Kasumi-1 (cell line): ENCODE measurements at regions not wholly inside any gene's neighbourhood (a gene's known extent, or its start where the extent isn't known, plus 50 kb on each side); places are given as distances from the start of the nearest gene placed in this dataset.

Experiments
- DNase-seq, 2 experiments: peaks; one replicate each; lab custom pipeline; 2025; lab: John Stamatoyannopoulos, UW

DNA sequence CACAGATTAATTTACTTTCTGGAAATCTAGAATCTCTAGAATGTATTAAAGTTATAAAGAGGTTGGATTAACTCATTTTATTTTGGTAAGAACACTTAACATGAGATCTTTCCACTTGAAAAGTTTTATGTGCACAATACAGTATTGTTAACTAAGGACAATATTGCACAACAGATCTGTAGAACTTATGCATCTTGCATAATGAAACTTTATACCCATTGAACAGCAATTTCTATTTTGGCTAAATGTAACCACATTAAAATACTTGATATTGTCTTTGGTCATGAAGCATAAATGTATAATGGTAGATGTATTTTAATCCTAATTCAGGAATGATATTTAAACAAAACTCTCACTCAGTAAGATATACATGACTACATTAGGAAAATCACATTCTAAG, 203.8 kb downstream of the SNX19 start:
- DNase-seq: no peak

DNA sequence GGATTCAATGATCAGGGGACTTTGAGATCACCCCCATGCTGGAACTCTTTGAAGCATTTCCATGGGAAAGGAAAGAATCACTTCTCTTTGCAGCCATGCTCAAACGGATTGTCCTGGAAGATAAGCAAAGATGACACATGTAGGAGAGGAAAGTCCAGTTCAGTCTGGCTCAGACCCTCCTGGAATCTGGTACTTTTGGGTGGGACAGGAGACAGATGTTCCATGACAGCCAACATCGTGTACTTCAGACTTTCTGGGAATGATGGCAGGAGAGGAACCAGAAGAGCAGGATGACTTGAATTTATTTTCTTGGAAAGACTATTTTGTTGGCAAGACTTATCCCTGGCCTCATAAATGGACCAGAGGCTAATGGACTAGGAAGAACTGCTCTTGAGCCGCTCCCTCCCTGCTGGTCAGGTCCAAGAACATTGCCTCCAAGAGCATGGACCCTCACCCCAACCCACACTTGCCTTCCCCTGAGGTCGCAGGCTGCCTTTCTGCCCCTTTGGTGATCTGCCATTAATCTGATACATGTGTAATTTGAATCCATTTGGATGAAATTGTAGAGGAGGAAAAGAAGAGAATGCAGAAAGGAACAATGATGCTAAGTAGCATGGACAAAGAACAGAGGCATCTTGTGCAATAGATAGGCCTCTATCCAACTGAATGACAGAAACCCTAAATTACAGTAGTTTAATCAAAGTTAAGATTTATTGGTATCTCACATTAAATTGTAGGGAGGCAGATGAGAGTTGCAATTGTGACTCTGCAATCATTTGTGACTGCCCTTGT, 201.0 kb downstream of the SNX19 start:
- no peak for DNase-seq

DNA sequence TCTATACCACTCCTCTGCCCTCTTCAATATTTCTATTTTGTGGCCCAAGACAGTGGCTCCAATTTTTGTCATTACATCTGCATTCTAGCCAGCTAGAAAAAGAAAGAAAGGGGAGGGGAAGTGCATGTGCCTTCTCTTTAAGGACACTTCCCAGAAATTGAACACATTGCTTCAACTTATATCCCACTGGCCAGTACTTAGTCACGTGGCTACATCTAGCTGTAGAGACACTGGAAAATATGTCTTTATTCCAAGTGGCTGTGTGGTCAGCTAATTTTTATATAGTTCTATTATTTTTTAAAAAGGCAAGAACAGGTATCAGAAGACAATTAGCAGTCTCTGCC, 200.4 kb downstream of the SNX19 start:
- DNase-seq: no peak

DNA sequence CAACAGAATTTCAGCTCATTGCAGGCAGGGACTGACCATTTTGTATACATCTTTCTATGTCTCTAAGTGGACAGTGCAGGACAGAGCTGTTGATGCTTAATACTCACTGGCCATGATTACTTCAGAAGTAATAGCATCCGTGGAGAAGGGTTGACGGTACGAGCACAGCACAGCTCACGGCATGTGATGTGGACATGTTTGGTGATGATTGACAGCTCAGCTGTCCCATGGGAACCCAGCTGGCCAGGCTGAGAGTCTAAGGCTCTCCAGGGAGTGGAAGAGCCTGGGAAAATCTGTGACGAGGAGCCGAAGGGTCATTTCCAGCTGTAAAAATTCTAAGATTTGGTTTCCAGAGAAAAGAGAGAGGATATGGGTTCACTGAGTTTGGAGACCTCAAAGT, 198.2 kb downstream of the SNX19 start:
- no peak for DNase-seq

DNA sequence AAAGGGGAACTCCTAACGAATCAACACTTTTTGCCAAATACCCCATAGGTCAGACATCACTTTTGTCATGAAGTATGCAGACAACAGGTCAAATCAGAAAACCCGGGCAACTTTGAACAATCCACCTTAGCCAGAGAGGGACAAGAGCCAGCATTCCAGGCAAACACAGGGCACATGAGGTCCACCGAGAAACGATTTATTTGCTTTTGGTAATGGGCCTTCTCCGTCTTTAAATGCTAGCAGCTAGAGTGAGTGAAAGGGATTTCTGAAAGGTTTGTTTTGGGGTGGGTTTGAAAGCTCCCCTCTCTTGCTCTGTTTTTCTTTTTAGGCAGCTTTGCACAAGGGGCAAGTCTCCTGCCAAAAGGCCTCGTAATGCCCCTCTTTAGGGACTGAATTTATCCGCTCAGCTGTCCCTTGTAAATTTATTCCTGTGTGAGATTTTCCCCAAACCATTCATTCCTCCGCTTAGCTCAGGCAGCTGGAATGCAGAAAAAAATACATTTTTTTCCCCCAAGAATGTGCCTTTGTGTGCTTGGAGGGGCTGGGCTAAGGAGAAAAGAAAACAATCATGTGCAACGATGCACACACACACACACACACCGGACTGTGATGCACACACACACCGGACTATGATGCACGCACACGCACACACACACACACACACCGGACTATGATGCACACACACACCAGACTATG, 196.9 kb downstream of the SNX19 start:
- DNase-seq: no peak

DNA sequence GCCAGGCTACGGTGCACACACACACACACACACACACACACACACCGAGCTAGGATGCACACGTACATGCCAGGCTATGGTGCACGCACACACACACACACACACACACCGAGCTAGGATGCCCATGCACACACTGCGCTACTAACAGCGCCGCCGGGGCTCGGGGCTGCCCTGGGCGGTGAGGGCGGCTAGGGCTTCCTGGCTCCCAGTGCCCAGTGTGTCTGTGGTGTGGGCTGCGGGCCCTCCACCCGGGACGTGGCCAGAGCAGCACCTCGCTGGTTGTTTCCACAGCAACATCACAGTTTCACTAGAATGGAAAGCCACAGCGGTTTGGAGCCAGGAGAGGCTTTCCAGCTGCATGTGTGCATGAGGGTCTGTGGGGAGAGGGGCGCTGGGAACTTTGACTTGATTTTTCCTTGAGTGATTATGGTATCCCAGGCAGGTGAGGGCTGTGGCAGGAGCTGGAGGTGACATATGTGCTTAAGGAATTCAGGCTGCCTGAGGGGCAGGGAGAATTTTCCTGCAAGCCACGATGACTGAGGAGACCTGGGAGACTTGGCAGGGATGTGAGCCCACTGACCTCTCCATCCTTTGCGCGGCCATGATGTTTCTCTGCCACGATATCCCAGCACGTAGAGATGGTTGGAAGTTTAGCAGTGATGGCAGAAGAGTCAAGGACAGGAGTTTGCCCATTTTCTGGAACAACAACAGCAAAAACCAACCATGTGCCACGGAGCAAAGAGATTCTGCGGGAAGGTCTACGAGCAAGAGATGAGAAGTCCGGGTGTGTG, 195.9 kb downstream of the SNX19 start:
- DNase-seq: no peak

DNA sequence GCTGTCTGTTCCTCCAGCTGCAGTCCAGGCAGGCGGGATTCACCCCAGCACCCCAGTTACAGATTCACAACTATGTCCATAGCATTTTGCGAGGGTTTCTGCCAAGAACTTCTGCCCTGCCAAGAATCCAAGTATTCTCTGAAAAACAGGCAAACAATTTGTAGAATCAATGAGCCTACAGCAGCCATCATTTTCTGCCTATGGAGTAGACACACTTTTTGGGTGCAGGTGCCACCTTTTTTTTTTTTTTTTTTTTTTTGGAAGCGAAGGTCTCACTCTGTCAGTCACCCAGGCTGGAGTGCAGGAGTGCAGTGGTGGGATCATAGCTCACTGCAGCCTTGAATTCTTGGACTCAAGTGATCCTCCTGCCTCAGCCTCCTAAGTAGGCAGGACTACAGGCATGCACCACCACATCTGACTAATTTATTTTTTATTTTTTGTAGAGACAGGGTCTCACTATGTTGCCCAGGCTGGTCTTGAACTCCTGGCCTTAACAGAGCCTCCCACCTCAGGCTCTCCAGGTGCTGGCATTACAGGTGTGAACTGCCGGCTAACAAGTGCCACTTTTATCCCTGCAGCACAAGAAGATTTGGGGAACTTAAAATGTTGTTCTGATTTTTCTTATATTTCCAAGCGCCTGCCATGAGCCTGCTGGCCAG, 195.1 kb downstream of the SNX19 start:
- no peak for DNase-seq

DNA sequence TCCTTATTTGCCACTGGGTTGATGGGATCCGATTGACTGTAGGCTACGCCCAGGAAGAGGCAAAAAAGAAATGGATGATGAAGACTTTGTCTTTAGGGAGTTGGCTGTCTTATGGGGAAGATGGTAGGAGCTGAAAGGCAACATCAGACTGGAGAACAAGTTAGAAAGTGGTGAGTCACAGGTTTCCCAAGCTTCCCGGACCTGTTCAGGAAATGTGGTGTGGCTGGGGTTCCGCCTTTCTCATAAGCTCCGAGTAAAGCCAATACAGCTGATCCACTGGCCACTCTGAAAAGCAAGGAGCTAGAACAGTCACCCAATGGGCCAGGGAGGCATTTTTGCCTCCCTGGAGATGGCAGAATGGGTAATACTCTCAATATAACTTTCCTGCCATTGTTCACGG, 194.5 kb downstream of the SNX19 start:
- no peak for DNase-seq

DNA sequence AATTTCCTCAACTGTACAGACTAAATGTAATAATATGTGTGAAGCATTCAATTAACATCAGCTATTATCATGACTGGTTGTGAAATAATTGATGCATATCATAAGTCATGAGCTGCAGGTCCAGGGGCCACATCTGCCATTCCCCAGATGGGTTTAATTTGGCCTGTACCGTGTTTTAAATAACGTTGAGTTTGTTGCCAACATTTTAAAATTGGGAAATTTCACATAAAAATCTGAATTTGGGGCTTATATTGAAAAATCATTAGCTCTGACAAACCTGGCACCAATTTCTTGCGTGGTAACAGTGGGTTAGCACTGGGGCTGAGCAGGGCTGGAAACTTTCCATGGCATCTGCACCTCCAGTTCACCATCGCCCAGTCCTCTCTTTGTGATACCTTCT, 193.9 kb downstream of the SNX19 start:
- no peak for DNase-seq

DNA sequence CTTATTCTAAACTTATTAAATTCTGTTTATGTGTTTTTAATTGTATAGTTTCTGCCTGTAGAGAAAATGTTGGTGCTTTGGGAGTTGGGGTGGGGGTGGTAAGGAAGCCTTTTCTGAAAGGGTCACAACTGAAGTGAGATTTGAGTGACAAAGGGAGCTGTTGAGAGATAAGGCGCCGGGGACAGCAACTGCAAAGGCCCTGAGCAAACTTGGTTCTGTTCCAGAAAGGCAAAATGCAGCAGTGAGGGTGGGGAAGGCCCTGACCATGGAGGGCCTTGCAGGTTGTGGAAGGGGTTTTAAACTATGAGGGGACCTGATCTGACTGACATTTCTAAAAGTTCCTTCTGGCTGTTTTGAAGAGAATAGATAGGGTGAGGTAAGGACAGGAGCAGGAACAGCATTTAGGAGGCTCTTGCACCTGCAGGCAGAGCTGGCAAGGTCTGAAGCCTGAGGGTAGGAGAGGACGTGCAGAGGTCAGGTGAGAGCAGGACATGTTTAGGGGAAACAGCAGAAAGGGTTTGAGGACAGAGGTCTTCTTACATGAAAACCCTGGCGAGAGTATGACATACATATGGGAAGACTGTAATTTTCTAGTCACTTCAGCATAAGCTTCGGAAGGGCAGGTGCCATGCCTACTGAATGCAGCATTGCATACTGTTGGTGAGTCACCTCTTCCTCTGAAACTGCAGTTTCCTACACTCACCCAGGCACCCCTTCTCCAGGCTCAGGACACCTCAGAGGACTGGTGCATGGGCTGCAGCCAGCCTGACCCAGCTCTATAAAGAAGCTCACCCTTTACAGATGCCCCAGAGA, 190.7 kb downstream of the SNX19 start:
- no peak for DNase-seq

DNA sequence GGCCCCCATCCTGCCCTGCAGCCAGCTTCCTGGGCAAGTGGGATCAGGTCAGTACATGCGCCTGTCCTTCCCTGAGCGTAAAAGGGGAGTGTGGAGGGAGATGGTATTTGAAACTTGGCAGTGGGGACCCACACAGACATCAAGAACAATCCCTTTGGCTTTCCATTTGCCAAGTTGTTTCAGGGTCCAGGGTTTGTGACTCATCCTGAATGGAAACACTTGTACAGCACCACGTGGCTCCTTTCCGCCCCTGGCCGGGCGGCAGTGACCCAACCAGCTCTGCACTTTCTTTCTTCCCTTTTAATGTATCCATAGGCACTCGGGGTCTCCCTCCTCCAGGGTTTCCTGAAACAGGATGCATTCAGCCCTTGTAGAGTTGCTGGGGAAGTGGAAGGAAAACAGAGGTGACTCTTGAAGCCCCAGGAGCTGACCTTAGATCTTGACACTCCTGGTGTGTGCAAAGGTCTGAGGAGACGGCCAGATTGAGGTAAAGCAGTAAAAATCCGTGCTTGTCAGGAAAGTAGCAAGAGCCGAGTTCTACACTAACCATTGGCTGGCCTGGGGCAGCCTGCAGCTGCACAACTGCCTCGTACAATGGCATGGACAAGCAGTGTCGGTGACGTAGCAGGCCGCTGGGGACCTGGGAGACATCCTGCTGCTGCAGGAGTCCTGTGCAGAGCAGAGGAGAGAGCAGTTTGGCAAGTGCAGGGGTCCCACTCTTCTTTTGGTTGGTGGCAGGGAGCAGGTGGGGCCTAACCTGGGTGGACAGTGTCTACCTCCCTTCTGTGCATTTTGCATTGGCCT, 189.8 kb downstream of the SNX19 start:
- DNase-seq: no peak

DNA sequence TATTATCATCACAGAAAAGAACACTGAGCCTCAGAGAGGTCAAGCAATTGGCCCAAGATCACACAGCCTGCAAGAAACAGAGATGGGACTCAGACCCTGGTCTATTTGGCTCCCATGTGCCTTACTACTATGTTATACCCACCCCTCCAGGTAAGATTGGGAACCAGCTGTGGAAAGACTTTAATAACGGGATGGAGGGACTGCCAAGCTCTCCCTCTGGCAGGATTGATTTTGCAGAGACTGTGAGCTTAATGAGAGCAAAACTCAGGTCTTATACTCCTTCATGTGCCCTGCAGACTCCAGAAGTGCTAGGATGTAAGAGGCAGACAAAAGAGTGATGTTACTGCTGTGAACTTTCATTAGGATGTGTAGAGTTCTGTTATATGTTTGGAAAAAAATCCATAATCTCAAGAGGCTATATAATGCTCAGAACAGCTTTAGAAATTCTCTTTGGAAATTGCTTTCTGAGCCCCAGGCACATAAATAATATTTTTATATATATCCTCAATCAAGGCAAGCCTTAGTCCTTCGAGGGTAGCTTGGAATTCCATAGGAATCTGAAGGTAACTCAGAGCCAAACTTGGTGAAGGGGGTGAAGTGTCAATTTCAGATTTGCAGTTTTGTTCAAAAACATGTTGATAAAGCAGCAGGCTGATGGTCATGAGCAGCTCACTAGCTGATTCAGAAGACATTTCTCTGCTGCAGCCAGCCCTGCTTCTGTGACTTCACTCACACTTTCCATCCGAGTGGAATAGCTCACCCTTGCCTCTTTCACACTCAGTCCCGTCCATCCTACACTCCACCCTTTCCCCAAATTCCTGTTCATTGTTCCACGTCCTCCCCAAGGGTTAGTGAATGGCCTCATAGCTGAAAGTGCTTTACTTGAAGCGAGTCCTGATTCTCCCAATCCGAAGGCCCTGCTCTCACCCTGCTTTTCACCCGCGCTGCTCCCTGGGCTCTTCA, 188.8 kb downstream of the SNX19 start:
- no peak for DNase-seq

DNA sequence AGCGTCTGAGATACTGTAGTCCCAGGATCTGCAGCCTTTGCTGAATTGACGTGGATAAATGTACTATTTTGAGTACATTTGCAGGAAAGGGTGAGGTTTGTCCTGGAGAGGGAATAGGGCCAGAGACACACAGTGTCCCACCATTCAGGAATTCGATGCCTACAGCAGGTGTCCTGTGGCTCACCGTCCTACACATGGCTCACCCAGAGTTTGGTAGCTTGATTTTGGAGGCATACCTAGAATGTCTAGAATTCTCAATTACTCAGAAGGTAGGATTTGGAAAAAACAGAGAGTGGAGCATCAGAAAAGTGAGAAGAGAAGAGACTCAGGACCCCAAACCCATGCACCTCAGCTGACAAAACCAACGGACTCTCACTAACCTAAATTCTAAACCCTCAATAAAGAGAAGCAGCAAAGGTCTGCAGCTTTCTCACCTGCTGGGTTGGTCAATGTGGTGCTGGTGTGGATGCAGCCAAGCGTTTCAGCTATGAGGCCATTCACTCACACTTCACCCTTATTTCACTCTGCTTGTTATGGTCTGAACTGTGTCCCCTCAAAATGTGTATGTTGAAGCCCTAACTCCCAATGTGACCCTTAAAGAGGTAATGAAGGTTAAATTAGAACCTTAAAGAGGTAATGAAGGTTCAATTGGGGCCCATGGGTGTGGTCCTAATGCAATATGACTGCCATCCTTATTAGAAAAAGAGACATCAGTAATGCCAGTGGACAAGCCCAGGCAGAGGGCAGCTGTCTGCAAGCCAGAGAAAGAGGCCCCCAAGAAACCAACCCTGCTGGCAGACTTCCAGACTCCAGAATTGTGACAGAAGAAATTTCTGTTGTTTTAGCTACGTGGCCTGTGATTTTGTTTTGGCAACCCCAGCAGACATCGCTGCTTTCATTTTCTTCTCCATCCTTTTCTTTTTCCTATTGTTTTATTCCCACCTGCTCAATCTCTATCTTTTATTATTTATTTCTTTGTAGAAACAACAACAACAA, 187.8 kb downstream of the SNX19 start:
- DNase-seq: no peak

DNA sequence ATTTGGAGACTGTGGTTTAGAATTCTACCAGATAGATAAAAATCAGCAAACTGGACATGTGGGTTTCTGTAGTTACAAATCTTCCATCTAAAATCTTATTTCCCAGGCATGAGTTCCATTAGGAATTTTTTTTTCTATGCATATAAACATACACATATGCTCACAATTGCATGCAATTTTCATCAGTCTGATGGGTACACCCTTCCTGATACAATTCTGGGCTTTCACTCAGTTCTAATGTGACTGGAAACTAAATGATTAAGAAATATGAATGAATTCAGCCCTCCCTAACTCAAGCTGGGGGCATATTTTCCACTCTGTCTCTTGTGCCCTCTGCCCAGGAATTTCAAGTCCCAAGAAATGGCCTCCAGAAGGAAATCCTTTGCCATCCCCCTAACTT, 187.1 kb downstream of the SNX19 start:
- no peak for DNase-seq

DNA sequence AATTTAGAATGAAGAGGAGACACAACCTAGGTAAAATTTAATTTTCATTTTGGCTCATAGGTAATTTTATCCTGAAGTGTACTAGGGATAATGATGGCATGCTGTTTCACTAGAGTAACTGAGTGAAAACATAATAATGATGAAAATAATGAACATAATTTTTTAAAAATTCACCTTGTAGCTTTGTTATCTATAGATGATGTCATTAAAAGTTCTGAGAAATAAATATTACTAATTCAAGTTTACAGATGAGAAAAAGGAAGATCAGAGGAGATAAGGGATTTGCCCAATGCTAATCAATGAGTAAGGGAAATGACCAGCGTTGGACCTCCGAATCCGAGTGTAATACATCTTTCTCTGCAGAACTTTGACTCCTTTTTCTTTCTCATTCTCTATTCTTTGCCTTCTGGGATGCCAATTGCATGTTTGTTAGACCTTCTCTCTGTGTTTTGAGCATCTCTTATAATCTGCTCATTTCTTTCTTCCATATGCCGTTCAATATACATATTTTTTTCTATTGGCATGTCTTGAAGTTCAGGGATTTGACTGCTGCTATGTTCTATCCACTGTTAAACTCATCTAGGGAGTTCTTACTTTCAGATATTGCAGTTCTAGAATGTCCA, 186.5 kb downstream of the SNX19 start:
- no peak for DNase-seq

DNA sequence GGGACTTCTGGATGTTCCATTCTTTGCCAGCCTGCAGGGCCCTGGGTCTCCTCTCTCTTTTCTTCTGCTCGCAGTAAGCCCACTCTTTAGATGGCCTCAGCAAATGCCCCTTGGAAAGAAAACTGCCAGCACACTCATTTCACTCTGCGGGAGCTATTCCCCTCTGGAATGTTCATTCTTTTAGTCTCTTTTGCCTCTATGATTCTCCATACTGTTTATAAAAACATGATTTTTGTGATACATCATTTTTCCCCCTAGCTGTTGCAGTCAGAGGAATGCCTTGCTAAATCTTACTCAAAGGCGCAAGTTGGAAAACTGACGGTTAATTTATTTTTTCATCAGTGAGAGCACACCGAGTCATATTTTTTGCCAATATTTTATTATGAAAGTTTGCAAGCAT, 184.9 kb downstream of the SNX19 start:
- DNase-seq: no peak

DNA sequence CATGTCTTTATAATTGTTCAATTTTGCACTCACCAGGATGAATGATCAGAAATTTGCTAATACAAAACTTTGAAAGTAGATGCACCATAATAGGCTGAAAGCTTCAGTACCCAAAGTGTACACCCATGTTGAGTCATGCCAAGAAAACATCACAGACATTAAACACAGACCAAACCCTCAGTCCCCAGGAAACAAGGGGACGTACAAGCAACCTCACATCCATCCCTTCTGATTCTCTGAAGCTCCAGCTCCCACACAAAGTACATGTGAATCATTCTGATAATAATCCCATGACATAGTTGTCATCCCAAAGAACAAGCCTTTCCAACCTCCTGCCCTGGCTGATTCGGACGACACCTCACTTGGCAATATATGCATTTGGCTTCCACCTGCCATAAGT, 183.8 kb downstream of the SNX19 start:
- DNase-seq: no peak
